ENCODE measurements at regions not wholly inside any gene's neighbourhood (a gene's known extent, or its start where the extent isn't known, plus 50 kb on each side); places are given as distances from the start of the nearest gene placed in this dataset.

GRCh38 chr11:92717240-92717639 is 252.2 kb upstream of the MTNR1B start:
- DNase-seq, result no peak

GRCh38 chr11:92720385-92720784 is 249.1 kb upstream of the MTNR1B start:
- DNase-seq, result no peak

- DNase-seq, result no peak
Observed at GRCh38 chr11:92725352-92725751, 244.1 kb upstream of the MTNR1B start.

GRCh38 chr11:92727123-92727522 is 242.3 kb upstream of the MTNR1B start:
- DNase-seq, result no peak

- DNase-seq, result no peak
Observed at GRCh38 chr11:92727769-92728168, 241.7 kb upstream of the MTNR1B start.

- no peak for DNase-seq
Observed at GRCh38 chr11:92728628-92729027, 240.8 kb upstream of the MTNR1B start.

GRCh38 chr11:92735039-92735438 is 234.4 kb upstream of the MTNR1B start:
- DNase-seq, result peak; percentile 46

- DNase-seq, result no peak
Observed at GRCh38 chr11:92738276-92738675, 231.2 kb upstream of the MTNR1B start.

GRCh38 chr11:92739041-92739440 is 230.4 kb upstream of the MTNR1B start:
- DNase-seq, result peak; percentile 64

GRCh38 chr11:92739491-92739890 is 230.0 kb upstream of the MTNR1B start:
- DNase-seq, result no peak

GRCh38 chr11:92740276-92740675 is 229.2 kb upstream of the MTNR1B start:
- no peak for DNase-seq

GRCh38 chr11:92744929-92745585 is 224.4 kb upstream of the MTNR1B start:
- DNase-seq, result peak; percentile 14

- DNase-seq, result no peak
Observed at GRCh38 chr11:92750794-92751193, 218.7 kb upstream of the MTNR1B start.

- no peak for DNase-seq
Observed at GRCh38 chr11:92751594-92751993, 217.9 kb upstream of the MTNR1B start.

- DNase-seq, result no peak
Observed at GRCh38 chr11:92752122-92752521, 217.3 kb upstream of the MTNR1B start.

GRCh38 chr11:92753161-92753560 is 216.3 kb upstream of the MTNR1B start:
- no peak for DNase-seq

- no peak for DNase-seq
Observed at GRCh38 chr11:92758241-92758780, 211.1 kb upstream of the MTNR1B start.

- no peak for DNase-seq
Observed at GRCh38 chr11:92759571-92760214, 209.8 kb upstream of the MTNR1B start.

GRCh38 chr11:92762121-92762540 is 207.3 kb upstream of the MTNR1B start:
- DNase-seq, result no peak

GRCh38 chr11:92763336-92763735 is 206.1 kb upstream of the MTNR1B start:
- no peak for DNase-seq

- no peak for DNase-seq
Observed at GRCh38 chr11:92764128-92764527, 205.3 kb upstream of the MTNR1B start.

- DNase-seq, result no peak
Observed at GRCh38 chr11:92765082-92765840, 204.2 kb upstream of the MTNR1B start.

- peak; percentile 60 for DNase-seq
Observed at GRCh38 chr11:92765965-92766371, 203.5 kb upstream of the MTNR1B start.

GRCh38 chr11:92766698-92767097 is 202.8 kb upstream of the MTNR1B start:
- no peak for DNase-seq

All from OCI-M1 (cell line).